Endothelial cell of umbilical vein (primary cell): ENCODE measurements at regions not wholly inside any gene's neighbourhood (a gene's known extent, or its start where the extent isn't known, plus 50 kb on each side); places are given as distances from the start of the nearest gene placed in this dataset.

Experiments used
- BruUV-seq: library from RNA; stranded (reverse); fragments of 400-500 nt; replicated peaks from 2 replicates; lab custom pipeline; 2021; lab: Mats Ljungman, UMichigan
- CTCF ChIA-PET: fragments of 300-600, 350-600 bp; sonication (Branson Sonifier 250); formaldehyde crosslinking; loops from one replicate; lab custom pipeline; 2021; ENCODE audit warnings: antibody characterized with exemption, inconsistent platforms; lab: Charles Lee
- POLR2A ChIA-PET: fragments of 300-600, 350-600 bp; sonication (Branson Sonifier 250); formaldehyde crosslinking; loops from one replicate; lab custom pipeline; 2021; ENCODE audit warnings: antibody characterized with exemption, inconsistent platforms; lab: Charles Lee
- DNase-seq: peaks from one replicate; pipeline ENCODE4 v3.0.0-alpha.2; 2011; ENCODE audit warnings: low read depth, low spot score
- FAIRE-seq: peaks from 2 replicates; lab custom pipeline; 2011; peaks lifted over from hg19 to GRCh38; lab: Jason Lieb, UNC
- H2AFZ ChIP-seq: 2 replicates; pipeline ENCODE4 v1.6.0; 2012; ENCODE audit warnings: low read depth, low read length, control low read depth, inconsistent platforms
- H3K27ac ChIP-seq: 2 replicates; pipeline ENCODE4 v1.5.1; 2011; ENCODE audit warnings: low read depth, mild to moderate bottlenecking, control low read depth, low read length, moderate library complexity; ENCODE audit not compliant: insufficient read depth
- H3K27me3 ChIP-seq, 2 experiments: 2 replicates each; pipeline versions ENCODE4 v1.6.0 to v1.6.1; 2011; ENCODE audit warnings: low read length in 2 of 2, mixed read lengths in 1 of 2; ENCODE audit not compliant: control insufficient read depth in 2 of 2, insufficient read depth in 2 of 2
- H3K36me3 ChIP-seq, 2 experiments: 2 replicates in 1 of 2; 3 replicates in 1 of 2; pipeline ENCODE4 v1.5.1; 2011; ENCODE audit warnings: low read length in 2 of 2, mild to moderate bottlenecking in 1 of 2, moderate library complexity in 1 of 2; ENCODE audit not compliant: control insufficient read depth in 2 of 2, insufficient read depth in 2 of 2; ENCODE audit errors: extremely low read depth in 1 of 2
- H3K4me1 ChIP-seq: 3 replicates; pipeline ENCODE4 v1.5.1; 2011; ENCODE audit warnings: mild to moderate bottlenecking, low read length; ENCODE audit not compliant: control insufficient read depth, insufficient read depth; ENCODE audit errors: extremely low read depth
- H3K4me2 ChIP-seq: 2 replicates; pipeline ENCODE4 v1.6.1; 2011; ENCODE audit warnings: low read length, control low read depth, mixed read lengths; ENCODE audit not compliant: insufficient read depth
- H3K4me3 ChIP-seq, 3 experiments: fragments of 200-600 bp in 1 of 3; sonication (generic), shearing (Covaris generic) in 1 of 3; replicated peaks in 1 of 3; 2 replicates each; pipeline ENCODE4 v1.5.1; 2011 to 2016; ENCODE audit warnings: control low read depth in 3 of 3, low read length in 3 of 3, mild to moderate bottlenecking in 2 of 3, inconsistent platforms in 1 of 3, low read depth in 1 of 3, moderate library complexity in 1 of 3; ENCODE audit not compliant: insufficient read depth in 1 of 3
- H3K79me2 ChIP-seq: 2 replicates; pipeline ENCODE4 v1.6.0; 2012; ENCODE audit warnings: low read length, inconsistent platforms; ENCODE audit not compliant: control insufficient read depth, insufficient read depth
- H3K9ac ChIP-seq: replicated peaks from 2 replicates; pipeline ENCODE3; 2011; ENCODE audit warnings: low read length, control low read depth; ENCODE audit not compliant: insufficient read depth; ENCODE audit errors: extremely low read depth
- H3K9me1 ChIP-seq: replicated peaks from 3 replicates; pipeline ENCODE4 v1.6.0; 2011; ENCODE audit warnings: mild to moderate bottlenecking, low read length; ENCODE audit not compliant: control insufficient read depth, insufficient read depth; ENCODE audit errors: extremely low read depth
- H3K9me3 ChIP-seq: replicated peaks from 2 replicates; pipeline ENCODE4 v1.5.1; 2012; ENCODE audit warnings: low read length, inconsistent platforms; ENCODE audit not compliant: control insufficient read depth, insufficient read depth
- H4K20me1 ChIP-seq: replicated peaks from 2 replicates; pipeline ENCODE3; 2011; ENCODE audit warnings: mild to moderate bottlenecking, low read length; ENCODE audit not compliant: control insufficient read depth, insufficient read depth; ENCODE audit errors: extremely low read depth
- EZH2 ChIP-seq: IDR thresholded peaks from 2 replicates; pipeline ENCODE4 v1.6.1; 2012; ENCODE audit warnings: borderline replicate concordance, low read depth, mild to moderate bottlenecking, moderate library complexity, low read length, inconsistent platforms; ENCODE audit not compliant: severe bottlenecking
- FOS ChIP-seq: IDR thresholded peaks from 2 replicates; pipeline ENCODE4 v1.6.1; 2011; ENCODE audit warnings: mild to moderate bottlenecking, low read length, moderate library complexity, borderline replicate concordance; ENCODE audit not compliant: insufficient read depth
- GATA2 ChIP-seq: IDR thresholded peaks from 2 replicates; pipeline ENCODE4 v1.7.0; 2011; ENCODE audit warnings: low read depth, mild to moderate bottlenecking, moderate library complexity, mixed read lengths, low read length; ENCODE audit not compliant: insufficient read length, insufficient read depth
- JUN ChIP-seq: IDR thresholded peaks from 2 replicates; pipeline ENCODE4 v1.6.1; 2011; ENCODE audit warnings: borderline replicate concordance, low read depth; ENCODE audit not compliant: insufficient read length, insufficient read depth
- MYC ChIP-seq: IDR thresholded peaks from one replicate; pipeline ENCODE4 v1.6.1; 2011; ENCODE audit warnings: mild to moderate bottlenecking, low read depth, low read length
- POLR2A ChIP-seq: IDR thresholded peaks from 2 replicates; pipeline ENCODE4 v1.6.1; 2012; ENCODE audit warnings: low read depth, mild to moderate bottlenecking, control low read depth, low read length
- POLR2AphosphoS5 ChIP-seq: IDR thresholded peaks from 2 replicates; pipeline ENCODE4 v1.6.1; 2012; ENCODE audit warnings: low read depth, mild to moderate bottlenecking, control low read depth, low read length, moderate library complexity; ENCODE audit not compliant: insufficient read depth
- dilution Hi-C: fragments of 300-500 bp; cut with MboI; formaldehyde crosslinking; loops from one replicate; pipeline ENCODE4 v1.15.0; 2019; ENCODE audit warnings: low sequenced_read_pairs; ENCODE audit not compliant: extremely low pct_ligation_motif_present
- intact Hi-C: fragments of 100-400 bp; cut with micrococcal nuclease; formaldehyde crosslinking; loops from one replicate; pipeline ENCODE4 v1.10.0; 2022
- TF ChIP-seq, protein P1 (sequence below): IDR thresholded peaks from 2 replicates; pipeline ENCODE4 v1.6.1; 2011; ENCODE audit not compliant: insufficient read depth, insufficient read length
- TF ChIP-seq, protein P2 (sequence below), 2 donors: IDR thresholded peaks; 1 replicate in 1 of 2; 2 replicates in 1 of 2; pipeline ENCODE4 v1.5.1; 2011; ENCODE audit warnings: low read length in 2 of 2, mild to moderate bottlenecking in 2 of 2, moderate library complexity in 2 of 2, control low read depth in 1 of 2, inconsistent platforms in 1 of 2, low read depth in 1 of 2; ENCODE audit not compliant: insufficient read depth in 1 of 2; ENCODE audit errors: extremely low read depth in 1 of 2

DNA sequence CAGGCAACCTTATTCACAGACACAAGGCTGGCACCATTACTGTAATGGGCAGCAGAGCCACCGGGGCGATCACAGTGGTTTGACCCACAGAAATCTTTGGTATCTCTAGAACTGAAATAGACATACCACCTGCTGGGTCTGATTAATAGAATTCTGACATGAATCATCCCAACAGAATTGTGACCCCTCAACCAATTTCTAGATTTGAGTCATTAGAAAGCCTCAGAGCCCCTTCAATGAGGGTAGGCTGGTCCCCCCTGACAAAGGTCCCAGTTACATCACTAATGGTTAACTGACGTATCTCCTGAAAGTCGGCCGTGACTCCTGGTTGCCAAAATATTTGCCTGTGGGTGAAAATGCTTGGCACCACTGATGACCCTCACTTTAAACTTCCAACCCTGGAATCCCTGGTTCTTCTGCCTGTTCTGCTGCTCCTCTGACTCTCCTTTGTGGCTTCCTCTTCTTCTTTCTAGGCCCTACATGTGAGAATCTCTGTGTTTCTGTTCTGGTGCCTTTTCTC lies 124.9 kb upstream of the ARID1B start:
- Histone ChIP-seq H2AFZ (no peak overlapping the region), H3K9me1 (no peaks in the 10 kb centered on the region), H3K9me3 (no peaks in the 10 kb centered on the region), H3K4me2 (no peak overlapping the region), H3K4me3 (no peak overlapping the region), H3K27me3 (peaks cover 3% of the 10 kb centered on the region in 2 experiments), H3K27ac (no peak overlapping the region), H3K36me3 (no peaks in the 10 kb centered on the region), H3K79me2 (no peaks in the 10 kb centered on the region), H3K4me1 (peaks cover 11% of the 10 kb centered on the region), H4K20me1 (no peaks in the 10 kb centered on the region), H3K9ac (no peak overlapping the region)
- ChIA-PET POLR2A (no interaction called here), CTCF (no interaction called here)
- dilution Hi-C loops: no loop called here
- FAIRE-seq: no peak
- BruUV-seq: no TSS peak
- TF ChIP-seq EZH2: no peak
- TF ChIP-seq GATA2: no peak
- no peak for TF ChIP-seq JUN
- TF ChIP-seq, protein P1, sequence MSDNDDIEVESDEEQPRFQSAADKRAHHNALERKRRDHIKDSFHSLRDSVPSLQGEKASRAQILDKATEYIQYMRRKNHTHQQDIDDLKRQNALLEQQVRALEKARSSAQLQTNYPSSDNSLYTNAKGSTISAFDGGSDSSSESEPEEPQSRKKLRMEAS: no peak
- TF ChIP-seq, protein P2, sequence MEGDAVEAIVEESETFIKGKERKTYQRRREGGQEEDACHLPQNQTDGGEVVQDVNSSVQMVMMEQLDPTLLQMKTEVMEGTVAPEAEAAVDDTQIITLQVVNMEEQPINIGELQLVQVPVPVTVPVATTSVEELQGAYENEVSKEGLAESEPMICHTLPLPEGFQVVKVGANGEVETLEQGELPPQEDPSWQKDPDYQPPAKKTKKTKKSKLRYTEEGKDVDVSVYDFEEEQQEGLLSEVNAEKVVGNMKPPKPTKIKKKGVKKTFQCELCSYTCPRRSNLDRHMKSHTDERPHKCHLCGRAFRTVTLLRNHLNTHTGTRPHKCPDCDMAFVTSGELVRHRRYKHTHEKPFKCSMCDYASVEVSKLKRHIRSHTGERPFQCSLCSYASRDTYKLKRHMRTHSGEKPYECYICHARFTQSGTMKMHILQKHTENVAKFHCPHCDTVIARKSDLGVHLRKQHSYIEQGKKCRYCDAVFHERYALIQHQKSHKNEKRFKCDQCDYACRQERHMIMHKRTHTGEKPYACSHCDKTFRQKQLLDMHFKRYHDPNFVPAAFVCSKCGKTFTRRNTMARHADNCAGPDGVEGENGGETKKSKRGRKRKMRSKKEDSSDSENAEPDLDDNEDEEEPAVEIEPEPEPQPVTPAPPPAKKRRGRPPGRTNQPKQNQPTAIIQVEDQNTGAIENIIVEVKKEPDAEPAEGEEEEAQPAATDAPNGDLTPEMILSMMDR (IDR thresholded peaks at IDR 0.05; ENCODE audit: extremely low read depth in 1 of 2, insufficient read depth in 1 of 2, low read depth in 1 of 2, low read length in 2 of 2): no peak
- TF ChIP-seq FOS: no peak
- TF ChIP-seq POLR2AphosphoS5: no peak
- no peak for TF ChIP-seq POLR2A
- no peak for TF ChIP-seq MYC
- intact Hi-C loops: no loop called here
- no peak for DNase-seq
